Osteocyte (in vitro differentiated cells): ENCODE measurements at regions not wholly inside any gene's neighbourhood (a gene's known extent, or its start where the extent isn't known, plus 50 kb on each side); places are given as distances from the start of the nearest gene placed in this dataset.

Experiments used
- DNase-seq: peaks from one replicate; pipeline ENCODE4 v3.0.0; 2021; ENCODE audit warnings: mixed read lengths; ENCODE audit not compliant: unreplicated experiment; ENCODE audit errors: extremely low spot score
- H3K27ac Mint-ChIP-seq: one replicate; pipeline ENCODE4 v1.8.0; 2021; ENCODE audit warnings: mild to moderate bottlenecking, mixed read lengths; ENCODE audit not compliant: unreplicated experiment
- H3K27me3 Mint-ChIP-seq: one replicate; pipeline ENCODE4 v1.8.0; 2021; ENCODE audit warnings: mixed read lengths; ENCODE audit not compliant: unreplicated experiment
- H3K36me3 Mint-ChIP-seq: one replicate; pipeline ENCODE4 v1.8.0; 2021; ENCODE audit warnings: mixed read lengths; ENCODE audit not compliant: unreplicated experiment
- H3K4me1 Mint-ChIP-seq: one replicate; pipeline ENCODE4 v1.8.0; 2021; ENCODE audit warnings: mixed read lengths; ENCODE audit not compliant: unreplicated experiment
- H3K4me3 Mint-ChIP-seq: one replicate; pipeline ENCODE4 v1.8.0; 2021; ENCODE audit warnings: mild to moderate bottlenecking, moderate library complexity, mixed read lengths; ENCODE audit not compliant: unreplicated experiment
- H3K9me3 Mint-ChIP-seq: one replicate; pipeline ENCODE4 v1.8.0; 2021; ENCODE audit warnings: mixed read lengths; ENCODE audit not compliant: unreplicated experiment
- TF ChIP-seq, protein P1 (sequence below): fragments of 200-600 bp; sonication (generic); IDR thresholded peaks from 2 replicates; pipeline ENCODE4 v1.5.0; 2021; ENCODE audit warnings: antibody characterized with exemption, mild to moderate bottlenecking, moderate library complexity

- H3K9me3 Mint-ChIP-seq = no peaks in the 10 kb centered on the region
- peaks cover 19% of the 10 kb centered on the region for H3K4me1 Mint-ChIP-seq
- H3K4me3 Mint-ChIP-seq = no peak overlapping the region
- DNase-seq = no peak
- H3K27me3 Mint-ChIP-seq = peaks cover 5% of the 10 kb centered on the region
- TF ChIP-seq, protein P1, sequence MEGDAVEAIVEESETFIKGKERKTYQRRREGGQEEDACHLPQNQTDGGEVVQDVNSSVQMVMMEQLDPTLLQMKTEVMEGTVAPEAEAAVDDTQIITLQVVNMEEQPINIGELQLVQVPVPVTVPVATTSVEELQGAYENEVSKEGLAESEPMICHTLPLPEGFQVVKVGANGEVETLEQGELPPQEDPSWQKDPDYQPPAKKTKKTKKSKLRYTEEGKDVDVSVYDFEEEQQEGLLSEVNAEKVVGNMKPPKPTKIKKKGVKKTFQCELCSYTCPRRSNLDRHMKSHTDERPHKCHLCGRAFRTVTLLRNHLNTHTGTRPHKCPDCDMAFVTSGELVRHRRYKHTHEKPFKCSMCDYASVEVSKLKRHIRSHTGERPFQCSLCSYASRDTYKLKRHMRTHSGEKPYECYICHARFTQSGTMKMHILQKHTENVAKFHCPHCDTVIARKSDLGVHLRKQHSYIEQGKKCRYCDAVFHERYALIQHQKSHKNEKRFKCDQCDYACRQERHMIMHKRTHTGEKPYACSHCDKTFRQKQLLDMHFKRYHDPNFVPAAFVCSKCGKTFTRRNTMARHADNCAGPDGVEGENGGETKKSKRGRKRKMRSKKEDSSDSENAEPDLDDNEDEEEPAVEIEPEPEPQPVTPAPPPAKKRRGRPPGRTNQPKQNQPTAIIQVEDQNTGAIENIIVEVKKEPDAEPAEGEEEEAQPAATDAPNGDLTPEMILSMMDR = no peak
- no peak overlapping the region for H3K27ac Mint-ChIP-seq
- H3K36me3 Mint-ChIP-seq = no peaks in the 10 kb centered on the region
Measured at GRCh38 chr20:39829661-39830060, 859.4 kb downstream of the MAFB start.

DNA sequence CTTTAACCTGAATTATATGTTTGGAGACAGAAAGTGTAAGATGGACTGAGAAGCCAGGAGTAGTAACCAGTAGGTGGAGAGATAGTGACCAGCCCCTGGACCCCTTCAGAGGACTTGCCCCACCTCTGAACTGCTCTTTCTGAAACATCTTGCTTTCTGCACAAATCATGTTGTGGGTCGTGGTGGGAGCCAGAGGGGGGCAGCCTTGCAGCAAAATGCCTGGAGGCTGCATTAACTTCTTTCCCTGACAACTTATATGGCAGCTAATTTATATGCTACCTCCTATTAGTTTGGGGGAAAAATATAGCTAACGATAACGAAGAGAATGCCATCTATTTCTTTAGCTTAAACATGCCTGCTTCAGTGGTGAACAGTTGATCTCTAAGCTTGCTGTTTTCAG, 859.8 kb downstream of the MAFB start:
- no peaks in the 10 kb centered on the region for H3K9me3 Mint-ChIP-seq
- TF ChIP-seq, protein P1 = peak; percentile 54
- no peak overlapping the region for H3K4me3 Mint-ChIP-seq
- H3K36me3 Mint-ChIP-seq = no peaks in the 10 kb centered on the region
- H3K27ac Mint-ChIP-seq = no peak overlapping the region
- peaks cover 5% of the 10 kb centered on the region for H3K27me3 Mint-ChIP-seq
- no peak for DNase-seq
- peaks cover 19% of the 10 kb centered on the region for H3K4me1 Mint-ChIP-seq

DNA sequence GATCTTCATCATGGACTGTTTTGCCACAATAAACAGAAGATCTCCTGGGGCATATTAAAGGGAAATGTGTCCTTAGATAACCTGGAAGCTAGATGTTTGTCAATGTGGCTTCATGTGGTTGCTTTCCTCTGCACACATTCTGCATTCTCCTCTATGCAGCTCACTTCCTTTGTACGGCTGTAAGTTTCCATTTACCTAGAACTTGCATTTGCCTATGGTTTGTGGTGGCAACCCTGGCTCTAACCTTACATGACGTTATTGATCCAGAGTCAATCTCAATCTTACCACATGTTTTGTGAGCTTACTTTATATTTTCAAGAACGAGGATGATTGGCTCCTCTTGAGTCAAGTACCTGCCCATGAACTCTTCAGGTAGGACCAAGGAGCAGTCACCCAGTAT, 863.1 kb downstream of the MAFB start:
- no peak for DNase-seq
- H3K4me3 Mint-ChIP-seq = no peak overlapping the region
- H3K36me3 Mint-ChIP-seq = no peaks in the 10 kb centered on the region
- peaks cover 42% of the 10 kb centered on the region for H3K4me1 Mint-ChIP-seq
- TF ChIP-seq, protein P1 = no peak
- no peak overlapping the region for H3K27ac Mint-ChIP-seq
- H3K9me3 Mint-ChIP-seq = no peaks in the 10 kb centered on the region
- peaks cover 5% of the 10 kb centered on the region for H3K27me3 Mint-ChIP-seq

- H3K4me1 Mint-ChIP-seq = peaks cover 42% of the 10 kb centered on the region
Measured at GRCh38 chr20:39825524-39825923, 863.4 kb downstream of the DHX35 start.

DNA sequence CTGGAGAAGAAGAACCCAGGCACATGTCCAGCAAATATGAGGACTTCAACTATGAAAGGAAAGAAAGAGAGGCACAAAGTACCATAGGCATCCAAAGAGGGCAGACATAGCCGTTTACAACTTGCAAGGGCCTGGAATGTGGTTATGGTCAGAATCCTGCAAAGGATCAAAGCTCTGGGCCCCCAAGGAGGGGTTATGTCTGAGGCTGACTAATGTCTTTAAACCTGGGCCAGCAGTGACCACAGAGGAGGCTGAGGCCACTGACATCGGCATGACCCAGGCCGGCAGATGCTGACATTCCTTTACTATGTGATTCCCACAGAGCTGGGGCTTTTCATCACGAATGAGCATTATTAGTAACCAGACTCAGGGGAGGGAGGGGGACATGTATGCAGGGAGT, 861.1 kb downstream of the DHX35 start:
- peaks cover 3% of the 10 kb centered on the region for H3K27me3 Mint-ChIP-seq
- H3K4me3 Mint-ChIP-seq = no peak overlapping the region
- H3K9me3 Mint-ChIP-seq = no peaks in the 10 kb centered on the region
- H3K36me3 Mint-ChIP-seq = no peaks in the 10 kb centered on the region
- H3K27ac Mint-ChIP-seq = no peak overlapping the region
- TF ChIP-seq, protein P1 = no peak
- H3K4me1 Mint-ChIP-seq = peaks cover 26% of the 10 kb centered on the region
- DNase-seq = no peak

More at GRCh38 chr20:39825524-39825923, 863.4 kb downstream of the DHX35 start:
- Mint-ChIP-seq H3K36me3 (no peaks in the 10 kb centered on the region), H3K4me3 (no peak overlapping the region), H3K27ac (no peak overlapping the region), H3K9me3 (no peaks in the 10 kb centered on the region), H3K27me3 (peaks cover 5% of the 10 kb centered on the region)
- TF ChIP-seq, protein P1 = no peak
- DNase-seq = no peak
